ENCODE measurements at regions not wholly inside any gene's neighbourhood (a gene's known extent, or its start where the extent isn't known, plus 50 kb on each side); places are given as distances from the start of the nearest gene placed in this dataset.
A peak's percentile ranks its signal among the peaks of the same experiment; 100 is the strongest.

- H3K27me3 Mint-ChIP-seq = no peaks in the 10 kb centered on the region
- DNase-seq (ENCODE audit: low spot score in 2 of 2) = no peak
- H3K36me3 Mint-ChIP-seq = no peaks in the 10 kb centered on the region
- peaks cover 5% of the 10 kb centered on the region for H3K9me3 Mint-ChIP-seq
- no peak for ATAC-seq (ENCODE audit: low read depth)
- no peak overlapping the region for H3K4me3 Mint-ChIP-seq
- no peaks in the 10 kb centered on the region for H3K4me1 Mint-ChIP-seq
- no peak overlapping the region for H3K27ac Mint-ChIP-seq
Observed at GRCh38 chr10:8591640-8592039, 537.2 kb downstream of the GATA3 start.

DNA sequence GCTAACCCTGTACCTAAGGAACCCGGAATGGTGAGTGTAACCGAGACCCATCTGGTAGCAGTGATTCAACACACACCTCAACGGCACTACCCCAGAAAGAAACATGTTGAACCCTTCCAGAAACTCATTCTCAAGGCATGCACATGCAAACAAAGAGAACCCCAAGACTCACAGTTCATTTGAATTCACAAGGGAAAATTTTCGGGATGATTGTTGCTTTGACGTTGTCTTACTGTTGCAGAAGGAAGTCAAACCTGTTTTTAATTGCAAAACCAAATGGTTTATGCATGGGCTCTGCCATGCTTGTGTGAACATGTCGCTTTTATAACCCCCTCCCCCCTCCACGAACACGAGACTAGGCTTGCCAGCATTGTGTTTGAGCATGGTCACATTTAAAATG, 539.7 kb downstream of the GATA3 start:
- Mint-ChIP-seq H3K36me3 (no peaks in the 10 kb centered on the region), H3K4me3 (no peak overlapping the region), H3K27ac (no peak overlapping the region), H3K4me1 (no peaks in the 10 kb centered on the region), H3K9me3 (no peaks in the 10 kb centered on the region), H3K27me3 (no peaks in the 10 kb centered on the region)
- DNase-seq (ENCODE audit: low spot score in 2 of 2) (no peak), ATAC-seq (ENCODE audit: low read depth) (no peak)

DNA sequence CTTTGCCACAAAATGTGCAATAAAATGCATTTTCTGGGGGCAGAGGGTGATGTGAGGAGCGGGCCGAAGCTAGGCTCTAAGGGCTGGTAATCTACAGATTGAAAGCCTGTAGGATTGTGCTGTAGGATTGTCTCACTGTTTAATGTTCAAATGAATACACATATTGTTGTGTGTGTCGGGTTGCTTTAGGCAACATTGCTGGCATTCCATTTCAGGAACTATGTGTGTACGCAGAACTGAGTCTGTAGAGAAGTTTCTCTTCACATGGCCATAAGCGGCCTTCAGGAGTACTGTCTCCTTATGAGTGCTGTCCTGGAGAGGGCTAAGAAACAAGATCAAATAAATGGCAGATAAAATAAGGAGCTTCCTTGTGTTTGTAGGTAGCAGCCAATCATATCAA, 540.2 kb downstream of the GATA3 start:
- Mint-ChIP-seq H3K9me3 (no peaks in the 10 kb centered on the region), H3K27ac (no peak overlapping the region), H3K27me3 (no peaks in the 10 kb centered on the region), H3K4me3 (no peak overlapping the region), H3K4me1 (no peaks in the 10 kb centered on the region), H3K36me3 (no peaks in the 10 kb centered on the region)
- ATAC-seq (ENCODE audit: low read depth) (no peak), DNase-seq (ENCODE audit: low spot score in 2 of 2) (no peak)

DNA sequence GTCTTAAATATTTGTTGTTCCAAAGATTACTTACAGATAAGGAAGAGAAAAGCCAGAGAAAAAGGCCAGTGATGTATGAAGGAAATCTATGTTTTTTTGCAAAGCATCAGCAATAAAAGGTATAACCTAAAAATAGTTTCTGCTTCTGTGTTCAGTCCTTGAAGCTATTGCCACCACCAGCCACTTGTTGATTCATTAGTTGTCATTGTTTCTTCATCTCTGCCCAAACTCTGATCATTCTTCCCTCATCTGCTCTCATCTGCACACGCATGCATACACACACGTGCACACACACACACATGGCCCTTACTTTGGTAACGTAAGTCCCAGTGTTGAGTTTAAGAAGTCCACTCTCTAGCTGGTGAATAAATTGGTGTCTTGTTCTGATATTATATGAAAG, 540.7 kb downstream of the GATA3 start:
- Mint-ChIP-seq H3K9me3 (no peaks in the 10 kb centered on the region), H3K36me3 (no peaks in the 10 kb centered on the region), H3K27me3 (no peaks in the 10 kb centered on the region), H3K27ac (no peak overlapping the region), H3K4me1 (no peaks in the 10 kb centered on the region), H3K4me3 (no peak overlapping the region)
- DNase-seq (ENCODE audit: low spot score in 2 of 2) (no peak), ATAC-seq (ENCODE audit: low read depth) (no peak)

GRCh38 chr10:8596929-8597472, 542.5 kb downstream of the GATA3 start:
- no peak for ATAC-seq (ENCODE audit: low read depth)
- H3K27me3 Mint-ChIP-seq = no peaks in the 10 kb centered on the region

GRCh38 chr10:8600192-8600591, 545.7 kb downstream of the GATA3 start:
- DNase-seq (ENCODE audit: low spot score in 2 of 2) (no peak), ATAC-seq (ENCODE audit: low read depth) (no peak)
- Mint-ChIP-seq H3K36me3 (no peaks in the 10 kb centered on the region), H3K27ac (no peak overlapping the region), H3K27me3 (no peaks in the 10 kb centered on the region), H3K9me3 (peaks cover 3% of the 10 kb centered on the region), H3K4me3 (no peak overlapping the region), H3K4me1 (no peaks in the 10 kb centered on the region)

More at GRCh38 chr10:8596929-8597472, 542.5 kb downstream of the GATA3 start:
- no peaks in the 10 kb centered on the region for H3K4me1 Mint-ChIP-seq
- no peak for DNase-seq (ENCODE audit: low spot score in 2 of 2)
- no peak overlapping the region for H3K4me3 Mint-ChIP-seq
- no peaks in the 10 kb centered on the region for H3K9me3 Mint-ChIP-seq
- H3K36me3 Mint-ChIP-seq = no peaks in the 10 kb centered on the region
- H3K27ac Mint-ChIP-seq = no peak overlapping the region

DNA sequence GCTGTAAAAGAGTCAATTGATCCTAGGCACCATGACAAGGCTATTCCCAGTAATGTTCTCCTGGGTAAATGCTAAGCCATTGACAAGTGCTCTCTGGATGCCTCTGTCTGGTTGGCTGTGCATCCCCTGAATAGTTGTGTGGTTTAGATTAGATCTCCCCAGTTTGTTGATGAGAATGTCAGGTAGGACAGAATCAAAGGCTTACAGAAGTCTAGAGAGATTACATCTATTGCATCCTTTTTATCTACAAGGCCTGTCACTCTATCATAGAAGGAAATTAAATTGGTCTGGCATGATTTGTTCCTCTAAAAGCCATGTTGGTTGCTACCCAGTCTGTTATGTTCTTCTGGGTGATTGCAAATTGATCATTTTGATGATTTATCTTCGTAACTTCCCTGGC, 548.3 kb downstream of the GATA3 start:
- Mint-ChIP-seq H3K27ac (no peak overlapping the region), H3K9me3 (peaks cover 6% of the 10 kb centered on the region), H3K4me3 (no peak overlapping the region), H3K27me3 (no peaks in the 10 kb centered on the region), H3K36me3 (no peaks in the 10 kb centered on the region), H3K4me1 (no peaks in the 10 kb centered on the region)
- DNase-seq (ENCODE audit: low spot score in 2 of 2) (no peak), ATAC-seq (ENCODE audit: low read depth) (no peak)

- no peak overlapping the region for H3K27ac Mint-ChIP-seq
- H3K4me1 Mint-ChIP-seq = peaks cover 3% of the 10 kb centered on the region
- H3K27me3 Mint-ChIP-seq = no peaks in the 10 kb centered on the region
- H3K4me3 Mint-ChIP-seq = no peak overlapping the region
- H3K36me3 Mint-ChIP-seq = no peaks in the 10 kb centered on the region
- H3K9me3 Mint-ChIP-seq = peaks cover 9% of the 10 kb centered on the region
- ATAC-seq (ENCODE audit: low read depth) (no peak), DNase-seq (ENCODE audit: low spot score in 2 of 2) (no peak)
Observed at GRCh38 chr10:8614054-8614565, 559.6 kb downstream of the GATA3 start.

DNA sequence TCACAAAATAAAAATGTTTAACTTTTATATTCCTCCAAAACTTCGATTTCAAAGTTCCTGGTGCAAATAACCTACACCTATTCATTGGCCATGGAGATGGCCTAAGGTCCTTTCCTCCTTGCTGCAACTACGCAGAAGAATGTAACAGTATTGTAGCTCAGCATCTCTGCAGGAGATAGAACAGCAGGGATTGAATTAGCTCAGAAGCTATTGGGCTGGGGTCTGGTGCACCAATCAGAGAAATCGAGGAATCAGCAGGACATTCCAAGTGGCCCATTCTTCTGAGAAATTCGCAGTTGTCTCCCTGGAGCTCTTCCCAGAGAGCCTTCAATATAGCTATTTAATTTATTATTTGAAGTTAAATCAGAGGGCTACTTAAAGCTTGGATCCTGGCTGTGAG, 560.6 kb downstream of the GATA3 start:
- Mint-ChIP-seq H3K36me3 (no peaks in the 10 kb centered on the region), H3K9me3 (peaks cover 10% of the 10 kb centered on the region), H3K4me3 (no peak overlapping the region), H3K4me1 (peaks cover 3% of the 10 kb centered on the region), H3K27ac (no peak overlapping the region), H3K27me3 (no peaks in the 10 kb centered on the region)
- ATAC-seq (ENCODE audit: low read depth) (no peak), DNase-seq (ENCODE audit: low spot score in 2 of 2) (no peak)

DNA sequence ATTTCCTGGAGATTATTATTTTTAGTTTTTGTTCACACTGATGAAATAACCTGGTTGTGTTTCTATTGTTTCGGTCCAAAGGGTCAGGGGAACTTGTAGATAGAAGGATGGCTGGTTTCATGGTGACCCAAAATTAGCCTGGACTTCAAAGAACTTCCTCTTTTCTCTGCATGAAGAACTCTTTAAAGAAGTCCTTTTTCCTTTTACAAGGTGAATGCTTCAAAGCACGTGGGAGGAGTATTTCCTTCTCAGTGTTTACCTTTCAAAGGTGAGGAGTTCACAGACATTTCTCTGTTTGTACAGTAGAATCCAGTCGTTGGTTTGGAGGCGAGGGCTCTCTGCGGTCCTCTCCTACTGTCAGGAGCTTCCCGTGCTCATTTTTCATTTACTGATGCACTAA, 561.7 kb downstream of the GATA3 start:
- H3K27me3 Mint-ChIP-seq = no peaks in the 10 kb centered on the region
- DNase-seq (ENCODE audit: low spot score in 2 of 2) = no peak
- peaks cover 10% of the 10 kb centered on the region for H3K9me3 Mint-ChIP-seq
- H3K4me1 Mint-ChIP-seq = peaks cover 3% of the 10 kb centered on the region
- peak; percentile 22 for ATAC-seq (ENCODE audit: low read depth)
- H3K36me3 Mint-ChIP-seq = no peaks in the 10 kb centered on the region
- no peak overlapping the region for H3K27ac Mint-ChIP-seq
- H3K4me3 Mint-ChIP-seq = no peak overlapping the region

- H3K4me1 Mint-ChIP-seq = peaks cover 3% of the 10 kb centered on the region
- H3K36me3 Mint-ChIP-seq = no peaks in the 10 kb centered on the region
- H3K27ac Mint-ChIP-seq = no peak overlapping the region
- no peaks in the 10 kb centered on the region for H3K27me3 Mint-ChIP-seq
- H3K4me3 Mint-ChIP-seq = no peak overlapping the region
- peaks cover 5% of the 10 kb centered on the region for H3K9me3 Mint-ChIP-seq
- DNase-seq (ENCODE audit: low spot score in 2 of 2) (no peak), ATAC-seq (ENCODE audit: low read depth) (no peak)
Observed at GRCh38 chr10:8617792-8618191, 563.3 kb downstream of the GATA3 start.

- Mint-ChIP-seq H3K27me3 (no peaks in the 10 kb centered on the region), H3K4me3 (no peak overlapping the region), H3K36me3 (no peaks in the 10 kb centered on the region), H3K27ac (no peak overlapping the region), H3K4me1 (peaks cover 3% of the 10 kb centered on the region), H3K9me3 (peaks cover 5% of the 10 kb centered on the region)
- ATAC-seq (ENCODE audit: low read depth) = no peak
- no peak for DNase-seq (ENCODE audit: low spot score in 2 of 2)
Observed at GRCh38 chr10:8618834-8619233, 564.3 kb downstream of the GATA3 start.

- no peak overlapping the region for H3K27ac Mint-ChIP-seq
- H3K27me3 Mint-ChIP-seq = no peaks in the 10 kb centered on the region
- ATAC-seq (ENCODE audit: low read depth) = no peak
- DNase-seq (ENCODE audit: low spot score in 2 of 2) = no peak
- no peak overlapping the region for H3K4me3 Mint-ChIP-seq
- H3K9me3 Mint-ChIP-seq = peaks cover 1% of the 10 kb centered on the region
- H3K4me1 Mint-ChIP-seq = no peaks in the 10 kb centered on the region
- H3K36me3 Mint-ChIP-seq = no peaks in the 10 kb centered on the region
Observed at GRCh38 chr10:8628351-8628750, 573.9 kb downstream of the GATA3 start.

DNA sequence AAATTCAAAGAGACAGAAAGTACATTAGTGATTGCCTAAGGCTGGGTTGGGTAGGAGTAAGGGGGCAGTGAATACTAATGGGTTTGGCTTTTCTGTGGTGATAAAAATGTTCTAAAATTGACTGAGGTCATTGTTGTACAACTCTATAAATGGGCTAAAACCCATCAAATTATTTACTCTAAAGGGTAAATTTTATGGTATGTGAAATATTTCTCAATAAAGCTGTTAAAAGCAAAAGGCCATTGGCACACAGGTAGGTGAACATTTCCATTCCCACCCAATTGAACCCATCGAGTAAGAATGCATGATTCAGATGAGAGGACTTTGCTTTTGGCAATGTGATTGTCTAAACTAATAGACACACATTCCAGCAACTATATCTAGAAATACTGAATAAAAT, 579.4 kb downstream of the GATA3 start:
- ATAC-seq (ENCODE audit: low read depth) (no peak), DNase-seq (ENCODE audit: low spot score in 2 of 2) (no peak)
- H3K27me3 Mint-ChIP-seq = no peaks in the 10 kb centered on the region

GRCh38 chr10:8636371-8636770, 581.9 kb downstream of the GATA3 start:
- Mint-ChIP-seq H3K4me1 (no peaks in the 10 kb centered on the region), H3K27me3 (no peaks in the 10 kb centered on the region), H3K36me3 (no peaks in the 10 kb centered on the region), H3K4me3 (no peak overlapping the region), H3K9me3 (peaks cover 3% of the 10 kb centered on the region), H3K27ac (no peak overlapping the region)
- ATAC-seq (ENCODE audit: low read depth) (no peak), DNase-seq (ENCODE audit: low spot score in 2 of 2) (no peak)

More for the DNA sequence above, 579.4 kb downstream of the GATA3 start:
- Mint-ChIP-seq H3K9me3 (peaks cover 1% of the 10 kb centered on the region), H3K4me1 (no peaks in the 10 kb centered on the region), H3K4me3 (no peak overlapping the region), H3K27ac (no peak overlapping the region), H3K36me3 (no peaks in the 10 kb centered on the region)

All from memory B cell (primary cell).